ENCODE measurements at regions not wholly inside any gene's neighbourhood (a gene's known extent, or its start where the extent isn't known, plus 50 kb on each side); places are given as distances from the start of the nearest gene placed in this dataset.

GRCh38 chr12:22979854-22980469, 355.0 kb downstream of the ETNK1 start:
- no peak overlapping the region for H3K4me3 ChIP-seq (ENCODE audit: low read depth, low read length)
- in situ Hi-C loops (cut with HindIII; ENCODE audit: low sequenced_read_pairs): no loop called here
- no peak for DNase-seq (ENCODE audit: low read depth, low spot score)
- TF ChIP-seq, protein P1, sequence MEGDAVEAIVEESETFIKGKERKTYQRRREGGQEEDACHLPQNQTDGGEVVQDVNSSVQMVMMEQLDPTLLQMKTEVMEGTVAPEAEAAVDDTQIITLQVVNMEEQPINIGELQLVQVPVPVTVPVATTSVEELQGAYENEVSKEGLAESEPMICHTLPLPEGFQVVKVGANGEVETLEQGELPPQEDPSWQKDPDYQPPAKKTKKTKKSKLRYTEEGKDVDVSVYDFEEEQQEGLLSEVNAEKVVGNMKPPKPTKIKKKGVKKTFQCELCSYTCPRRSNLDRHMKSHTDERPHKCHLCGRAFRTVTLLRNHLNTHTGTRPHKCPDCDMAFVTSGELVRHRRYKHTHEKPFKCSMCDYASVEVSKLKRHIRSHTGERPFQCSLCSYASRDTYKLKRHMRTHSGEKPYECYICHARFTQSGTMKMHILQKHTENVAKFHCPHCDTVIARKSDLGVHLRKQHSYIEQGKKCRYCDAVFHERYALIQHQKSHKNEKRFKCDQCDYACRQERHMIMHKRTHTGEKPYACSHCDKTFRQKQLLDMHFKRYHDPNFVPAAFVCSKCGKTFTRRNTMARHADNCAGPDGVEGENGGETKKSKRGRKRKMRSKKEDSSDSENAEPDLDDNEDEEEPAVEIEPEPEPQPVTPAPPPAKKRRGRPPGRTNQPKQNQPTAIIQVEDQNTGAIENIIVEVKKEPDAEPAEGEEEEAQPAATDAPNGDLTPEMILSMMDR (IDR thresholded peaks at IDR 0.05; ENCODE audit: low read depth, low read length): no peak

GRCh38 chr12:22981711-22982110, 356.7 kb downstream of the ETNK1 start:
- DNase-seq (ENCODE audit: low read depth, low spot score): peak; percentile 46
- no peak overlapping the region for H3K4me3 ChIP-seq (ENCODE audit: low read depth, low read length)
- in situ Hi-C loops (cut with HindIII; ENCODE audit: low sequenced_read_pairs): no loop called here
- TF ChIP-seq, protein P1 (IDR thresholded peaks at IDR 0.05; ENCODE audit: low read depth, low read length): peak; percentile 33

DNA sequence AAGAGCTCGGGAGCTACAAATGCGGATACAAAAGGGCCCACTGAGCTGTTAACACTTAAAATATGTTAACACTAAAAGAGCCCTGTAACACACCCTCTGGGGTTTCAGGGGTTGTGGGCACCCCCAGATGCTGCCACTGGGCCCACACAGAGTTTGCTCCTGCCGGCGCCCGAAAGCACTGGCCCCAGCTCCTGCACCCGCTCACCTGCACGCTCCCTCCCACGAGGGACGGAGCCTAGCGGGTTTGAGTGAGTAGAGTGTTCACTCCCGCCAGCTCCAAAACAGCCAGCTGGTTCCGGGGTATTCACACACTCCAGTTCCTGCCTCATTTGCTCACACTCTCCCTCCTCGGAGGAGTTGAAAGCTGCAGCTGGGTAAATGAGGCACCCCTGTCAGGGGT, 357.7 kb downstream of the ETNK1 start:
- DNase-seq (ENCODE audit: low read depth, low spot score): no peak
- in situ Hi-C loops (cut with HindIII; ENCODE audit: low sequenced_read_pairs): no loop called here
- no peak overlapping the region for H3K4me3 ChIP-seq (ENCODE audit: low read depth, low read length)
- TF ChIP-seq, protein P1 (IDR thresholded peaks at IDR 0.05; ENCODE audit: low read depth, low read length): no peak

GRCh38 chr12:22986997-22987396, 362.0 kb downstream of the ETNK1 start:
- in situ Hi-C loops (cut with HindIII; ENCODE audit: low sequenced_read_pairs): no loop called here
- no peak overlapping the region for H3K4me3 ChIP-seq (ENCODE audit: low read depth, low read length)
- no peak for DNase-seq (ENCODE audit: low read depth, low spot score)
- TF ChIP-seq, protein P1 (IDR thresholded peaks at IDR 0.05; ENCODE audit: low read depth, low read length): no peak

- TF ChIP-seq, protein P1 (IDR thresholded peaks at IDR 0.05; ENCODE audit: low read depth, low read length): no peak
- DNase-seq (ENCODE audit: low read depth, low spot score): no peak
- in situ Hi-C loops (cut with HindIII; ENCODE audit: low sequenced_read_pairs): no loop called here
- H3K4me3 ChIP-seq (ENCODE audit: low read depth, low read length): no peak overlapping the region
Observed at GRCh38 chr12:22990501-22990900, 365.5 kb downstream of the ETNK1 start.

GRCh38 chr12:22991250-22991844, 366.4 kb downstream of the ETNK1 start:
- no peak overlapping the region for H3K4me3 ChIP-seq (ENCODE audit: low read depth, low read length)
- TF ChIP-seq, protein P1 (IDR thresholded peaks at IDR 0.05; ENCODE audit: low read depth, low read length): no peak
- in situ Hi-C loops (cut with HindIII; ENCODE audit: low sequenced_read_pairs): no loop called here
- no peak for DNase-seq (ENCODE audit: low read depth, low spot score)
